Ovary (tissue), 7 donors: ENCODE measurements at regions not wholly inside any gene's neighbourhood (a gene's known extent, or its start where the extent isn't known, plus 50 kb on each side); places are given as distances from the start of the nearest gene placed in this dataset.

Source experiments
- DNase-seq, 5 donors: peaks; one replicate each; pipeline ENCODE4 v3.0.0-alpha.2; 2019 to 2020
- H3K27ac ChIP-seq, 2 donors: fragments of 200-600 bp; one replicate each; pipeline versions ENCODE4 v1.5.1 to v1.8.0; 2019 to 2022
- H3K27me3 ChIP-seq: fragments of 200-600 bp; one replicate; pipeline ENCODE4 v1.8.0; 2022
- H3K36me3 ChIP-seq: fragments of 200-600 bp; sonication (generic); one replicate; pipeline ENCODE4 v1.5.1; 2019
- H3K4me1 ChIP-seq: one replicate; pipeline ENCODE4 v1.8.1; 2013; ENCODE audit warnings: mild to moderate bottlenecking, moderate library complexity; ENCODE audit not compliant: insufficient read depth
- H3K4me3 ChIP-seq: fragments of 200-600 bp; sonication (generic); one replicate; pipeline ENCODE4 v1.5.1; 2017
- H3K9me3 ChIP-seq, 2 donors: fragments of 200-600 bp in 1 of 2; sonication (generic) in 1 of 2; one replicate each; pipeline versions ENCODE4 v1.5.1 to v1.8.1; 2013 to 2019; ENCODE audit warnings: mild to moderate bottlenecking in 1 of 2, moderate library complexity in 1 of 2
- CTCF ChIP-seq, 3 donors: fragments of 450-650 bp in 2 of 3; fragments of 200-600 bp in 1 of 3; IDR thresholded peaks; one replicate each; pipeline versions ENCODE4 v1.5.1 to v1.8.0; 2016 to 2022; ENCODE audit warnings: antibody characterized with exemption in 3 of 3, mild to moderate bottlenecking in 1 of 3
- EP300 ChIP-seq: sonication (generic); formaldehyde crosslinking; IDR thresholded peaks from one replicate; pipeline ENCODE4 v1.6.1; 2017; ENCODE audit warnings: antibody characterized with exemption
- POLR2A ChIP-seq: fragments of 450-650 bp; IDR thresholded peaks from one replicate; pipeline ENCODE4 v1.6.1; 2017; ENCODE audit warnings: antibody characterized with exemption, mild to moderate bottlenecking, moderate library complexity
- WGBS, 3 donors: extraction: QIAGEN DNeasy Blood & Tissue Kit in 1 of 3; methylation state at CpG; one replicate each; pipeline versions ENCODE4 v1.1.5 to v1.1.7; 2013 to 2017; 5-methylcytosine and 5-hydroxymethylcytosine counted together
- intact Hi-C, 4 donors: fragments of 100-400 bp; cut with DNase I; formaldehyde crosslinking; loops; one replicate each; pipeline versions ENCODE4 v1.11.0 to v1.15.1; 2022 to 2023
- donor health status: DM: no; HTN: no; CAD: no; lungs with moderate emphysema.
- donor health status: DM: no; HTN: no; CAD: no.
- donor health status: Bipolar disorder and iron deficiency.
- donor health status: DM: no; HTN: no; CAD: no.
- donor health status: DM: yes; HTN: yes; CAD: no.

GRCh38 chr6:54640911-54641310 is 205.7 kb upstream of the FAM83B start:
- Histone ChIP-seq H3K27me3 (no peaks in the 10 kb centered on the region), H3K9me3 (no peaks in the 10 kb centered on the region), H3K4me3 (no peak overlapping the region), H3K36me3 (no peaks in the 10 kb centered on the region), H3K27ac (no peak overlapping the region), H3K4me1 (no peaks in the 10 kb centered on the region)
- no peak for TF ChIP-seq EP300
- TF ChIP-seq CTCF (IDR thresholded peaks at IDR 0.05) = no peak
- WGBS, 3 donors = 67 to 76% (median 72%) methylated on average over 1 of the region's 1 CpG
- no peak for DNase-seq
- intact Hi-C loops = no loop called here

- Histone ChIP-seq H3K27me3 (no peaks in the 10 kb centered on the region), H3K36me3 (no peaks in the 10 kb centered on the region), H3K9me3 (no peaks in the 10 kb centered on the region), H3K4me3 (no peak overlapping the region), H3K27ac (no peak overlapping the region), H3K4me1 (no peaks in the 10 kb centered on the region)
- TF ChIP-seq CTCF (IDR thresholded peaks at IDR 0.05) = no peak
- no peak for TF ChIP-seq EP300
- no peak for TF ChIP-seq POLR2A
- WGBS, 3 donors = 42 to 48% (median 47%) methylated on average over 4 of the region's 4 CpGs
- no peak for DNase-seq
- intact Hi-C loops = no loop called here
Measured at GRCh38 chr6:54646069-54646950, 200.3 kb upstream of the FAM83B start.

- Histone ChIP-seq H3K9me3 (no peaks in the 10 kb centered on the region), H3K4me1 (no peaks in the 10 kb centered on the region), H3K27ac (no peak overlapping the region), H3K36me3 (no peaks in the 10 kb centered on the region), H3K27me3 (no peaks in the 10 kb centered on the region), H3K4me3 (no peak overlapping the region)
- no peak for TF ChIP-seq EP300
- no peak for TF ChIP-seq POLR2A
- TF ChIP-seq CTCF (IDR thresholded peaks at IDR 0.05) = no peak
- 78 to 82% (median 81%) methylated on average over 8 of the region's 8 CpGs for WGBS, 3 donors
- no peak for DNase-seq
- intact Hi-C loops = no loop called here
Measured at GRCh38 chr6:54646951-54647664, 199.5 kb upstream of the FAM83B start.

DNA sequence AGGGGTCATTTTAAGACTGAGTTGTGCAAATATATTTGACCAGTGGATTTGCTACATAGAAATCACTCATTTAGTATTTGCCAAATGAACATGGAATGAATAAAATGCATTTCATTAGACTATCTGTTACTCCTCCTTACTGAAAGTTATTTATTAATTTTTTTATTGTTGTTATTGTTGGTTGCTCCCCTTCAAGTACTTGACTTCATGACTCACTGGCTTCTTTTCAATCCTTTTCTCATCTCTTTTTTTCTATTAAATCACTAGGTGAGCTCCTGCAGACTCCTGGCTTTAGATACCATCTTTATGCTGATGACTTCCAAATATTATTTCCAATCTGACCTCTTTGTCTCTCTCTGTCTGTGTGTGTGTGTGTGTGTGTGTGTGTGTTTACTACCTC is 192.2 kb upstream of the FAM83B start:
- no peak for DNase-seq
- Histone ChIP-seq H3K9me3 (no peaks in the 10 kb centered on the region), H3K27me3 (no peaks in the 10 kb centered on the region), H3K27ac (no peak overlapping the region), H3K4me1 (no peaks in the 10 kb centered on the region), H3K4me3 (no peak overlapping the region), H3K36me3 (no peaks in the 10 kb centered on the region)
- intact Hi-C loops = no loop called here
- TF ChIP-seq EP300 (no peak), CTCF (IDR thresholded peaks at IDR 0.05) (no peak), POLR2A (no peak)
